ENCODE measurements at regions not wholly inside any gene's neighbourhood (a gene's known extent, or its start where the extent isn't known, plus 50 kb on each side); places are given as distances from the start of the nearest gene placed in this dataset.
"Not testable (repeated sequence)": the region's sequence is repeated elsewhere in the genome, so short reads cannot be mapped to it uniquely, and the experiment has no call there.

DNA sequence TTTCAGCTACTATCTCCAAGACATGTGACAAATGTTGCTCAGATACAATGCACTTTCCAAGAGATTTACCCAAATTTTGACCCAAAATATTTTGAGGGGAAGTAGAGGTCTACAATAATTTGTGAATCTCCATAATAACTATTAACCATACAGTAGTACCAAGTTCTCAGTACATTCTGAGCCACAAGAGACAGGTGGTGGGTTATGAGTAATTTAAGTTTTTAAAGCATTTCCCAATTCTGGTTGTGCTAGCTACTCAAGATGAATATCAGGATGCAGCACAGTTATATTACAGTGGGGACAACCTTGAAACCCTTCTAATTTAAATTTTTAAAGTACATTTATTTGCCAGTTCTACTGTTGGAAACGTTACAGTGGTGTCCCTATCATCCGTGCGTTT is 92.2 kb upstream of the MITF start:
- DNase-seq, result no peak

DNA sequence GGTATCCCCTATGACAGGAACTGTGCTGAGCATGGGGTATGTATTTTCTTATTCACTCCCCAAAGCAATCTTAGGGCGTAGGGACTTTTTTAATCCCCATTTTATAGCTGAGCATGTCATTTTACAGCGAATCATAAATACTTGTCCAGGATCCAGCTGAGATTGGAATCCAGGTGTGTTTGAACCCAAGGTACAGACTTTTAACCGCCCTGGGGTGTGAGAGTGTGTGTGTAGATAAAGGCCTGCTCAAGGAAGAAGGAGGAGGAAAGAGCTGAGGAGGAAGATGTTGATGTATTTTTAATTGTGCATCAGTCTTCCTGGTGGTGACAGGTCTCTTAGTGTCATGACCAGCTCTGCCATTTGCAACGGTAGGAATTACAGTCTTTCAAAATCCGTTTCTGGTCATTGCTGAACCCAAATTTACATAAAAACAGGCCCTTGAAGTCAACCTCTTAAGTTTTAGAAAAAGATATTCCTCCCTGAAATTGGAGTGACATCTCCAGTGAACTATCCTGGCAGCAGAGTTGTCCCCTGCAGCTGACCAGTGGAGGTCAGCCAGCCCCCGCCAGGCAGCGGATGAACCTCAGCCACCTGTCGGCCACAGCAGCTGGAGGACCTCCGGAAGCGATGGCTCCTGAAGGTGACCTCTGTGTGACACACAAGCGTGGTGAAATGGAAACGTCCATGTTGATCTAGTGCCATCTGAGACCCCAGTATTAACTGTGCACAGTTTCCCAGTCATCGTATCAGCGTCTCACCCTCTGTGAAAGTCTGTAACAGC is 92.8 kb upstream of the MITF start:
- no peak for DNase-seq

DNA sequence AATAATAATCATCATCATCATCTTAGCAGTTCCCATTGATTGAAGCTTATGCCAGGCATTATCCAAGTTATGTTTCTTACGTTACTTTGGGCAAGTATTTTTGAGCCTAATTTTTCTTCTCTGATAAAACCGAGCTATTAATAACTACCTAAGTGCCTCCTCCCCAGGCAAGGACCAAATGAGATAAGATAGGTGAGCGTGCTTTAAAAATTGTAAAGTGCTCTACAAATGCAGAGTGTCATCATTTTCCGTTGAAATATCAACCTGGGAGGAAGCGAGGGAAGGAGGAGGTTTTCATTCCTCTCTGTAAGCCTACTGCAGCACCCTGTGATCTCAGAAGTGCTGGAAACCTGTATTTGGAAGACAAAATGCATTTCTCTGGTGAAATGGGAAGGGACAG is 96.7 kb upstream of the MITF start:
- no peak for DNase-seq

DNA sequence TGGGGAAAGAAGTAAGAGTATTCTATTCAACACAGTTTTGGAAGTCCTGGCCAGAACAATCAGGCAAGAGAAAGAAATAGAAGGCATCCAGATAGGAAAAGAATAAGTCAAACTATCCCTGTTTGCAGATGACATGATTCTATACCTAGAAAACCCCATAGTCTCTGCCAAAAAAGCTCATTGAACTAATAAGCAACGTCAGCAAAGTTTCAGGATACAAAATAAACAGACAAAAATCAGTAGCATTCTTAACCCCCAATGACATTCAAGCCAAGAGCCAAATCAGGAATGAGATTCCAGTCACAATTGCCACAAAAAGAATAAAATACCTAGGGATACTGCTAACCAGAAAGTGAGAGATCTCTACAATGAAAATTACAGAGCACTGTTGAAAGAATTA is 99.4 kb upstream of the MITF start:
- DNase-seq, result no peak

DNA sequence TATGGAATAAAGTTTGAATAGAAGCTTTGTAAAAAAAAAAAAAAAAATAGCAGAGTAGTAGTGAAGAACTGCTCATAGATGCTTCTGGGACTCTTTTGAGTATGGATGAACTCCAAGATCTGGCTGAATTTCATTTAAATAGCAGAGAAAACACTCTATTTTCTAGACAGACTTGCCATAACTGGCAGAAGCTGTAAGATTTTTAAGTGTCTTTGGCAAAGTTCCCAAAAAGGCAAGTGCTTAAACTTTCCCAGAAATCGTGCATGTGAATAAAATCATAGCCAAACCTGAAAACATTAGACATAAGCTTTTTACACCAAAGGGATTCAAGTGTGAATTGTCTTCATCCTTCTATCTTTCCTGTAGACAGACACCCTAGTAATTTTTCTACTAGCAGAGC is 110.3 kb upstream of the MITF start:
- DNase-seq, result no peak

DNA sequence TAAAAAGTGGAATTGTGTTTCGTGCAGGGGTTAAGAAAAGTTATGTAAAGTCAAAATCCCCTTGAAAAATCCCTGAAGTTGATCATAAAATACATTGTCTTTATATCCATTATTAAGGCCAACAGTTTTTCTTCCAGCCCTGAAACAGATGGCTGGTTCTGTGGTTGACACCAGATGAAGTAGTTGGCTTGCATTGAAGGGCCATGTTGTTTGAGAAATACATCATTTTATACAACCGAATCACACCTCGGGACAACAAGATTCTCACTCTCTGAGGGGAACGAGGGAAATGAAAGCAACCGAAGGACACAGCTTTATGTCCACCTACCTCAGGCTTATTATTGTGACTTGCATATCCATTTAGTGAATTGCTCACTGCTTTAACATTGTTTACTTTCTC is 126.0 kb upstream of the MITF start:
- DNase-seq, result no peak

DNA sequence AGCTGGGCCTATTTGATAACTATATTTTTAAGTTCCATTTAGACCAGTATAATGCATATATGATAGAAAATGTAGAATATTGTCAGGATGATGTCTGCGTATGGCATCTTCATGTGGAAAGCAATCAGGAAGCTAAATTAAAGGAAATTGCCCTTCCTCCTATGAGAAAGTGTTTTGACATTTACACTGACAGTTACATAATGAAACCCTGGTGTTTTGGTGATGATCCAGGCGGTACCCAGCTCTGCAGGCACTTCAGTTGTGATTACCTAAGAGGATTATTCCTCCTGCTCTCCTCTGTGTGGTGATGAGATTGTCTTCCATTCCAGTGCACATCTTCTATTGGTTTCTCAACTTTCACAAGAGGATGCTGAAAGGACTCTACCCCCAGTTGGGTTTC is 126.5 kb upstream of the MITF start:
- no peak for DNase-seq

DNA sequence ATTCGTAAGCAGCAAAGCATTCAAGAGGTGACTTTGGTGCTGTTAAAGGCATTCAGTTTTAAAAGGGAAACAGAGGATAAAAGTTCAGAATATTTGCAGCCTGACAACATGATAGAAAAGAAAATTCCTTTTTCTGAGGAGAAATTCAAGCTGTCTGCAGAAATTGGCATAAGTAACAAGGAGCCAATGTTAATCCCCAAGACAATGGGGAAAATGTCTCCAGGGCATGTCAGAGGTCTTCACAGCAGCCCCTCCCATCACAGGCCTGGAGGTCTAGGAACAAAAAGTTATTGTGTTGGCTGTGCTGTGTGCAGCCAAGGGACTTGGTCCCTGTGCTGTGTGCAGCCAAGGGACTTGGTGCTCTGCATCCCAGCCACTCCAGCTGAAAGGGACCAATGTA is 129.7 kb upstream of the MITF start:
- not testable (repeated sequence) for DNase-seq

DNA sequence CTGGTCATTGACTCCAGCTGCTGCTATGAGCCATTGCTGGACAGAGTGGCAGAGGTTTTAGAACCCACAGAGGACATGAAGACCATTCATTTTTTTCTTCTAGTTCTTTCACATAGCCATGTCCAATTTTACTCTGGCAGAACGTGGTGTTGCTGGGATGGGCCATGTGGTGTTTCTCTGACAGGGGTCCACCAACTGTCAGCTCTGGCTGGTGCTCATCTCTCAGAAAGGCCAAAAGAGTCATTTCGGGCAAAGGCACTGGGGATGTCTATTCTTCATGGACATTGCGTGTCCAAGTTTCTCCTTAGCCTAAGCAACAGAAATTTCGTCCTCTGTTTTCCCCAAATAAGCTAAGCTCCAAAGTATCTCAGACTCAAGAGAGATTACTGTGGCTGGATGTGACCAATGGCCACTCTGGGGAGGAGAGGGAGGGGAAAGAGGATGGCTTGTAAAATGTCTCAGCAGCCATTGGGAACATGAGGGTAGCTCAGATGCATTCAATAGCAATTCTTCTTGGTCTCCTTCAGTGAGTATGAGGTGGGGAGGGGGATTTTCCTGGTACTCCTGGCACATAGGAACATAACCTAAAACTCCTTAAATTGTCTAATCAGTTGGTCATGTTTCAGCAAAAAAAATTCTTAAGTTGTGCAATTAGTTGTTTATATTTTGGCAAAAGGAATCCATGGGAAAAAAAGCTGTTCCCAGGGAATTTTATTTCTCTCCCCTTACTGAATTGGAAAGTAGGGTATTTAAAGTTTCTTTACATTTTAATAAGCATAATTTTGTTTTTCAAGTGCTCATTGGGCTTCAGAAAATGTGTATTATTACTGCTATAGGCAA is 131.6 kb upstream of the MITF start:
- no peak for DNase-seq

DNA sequence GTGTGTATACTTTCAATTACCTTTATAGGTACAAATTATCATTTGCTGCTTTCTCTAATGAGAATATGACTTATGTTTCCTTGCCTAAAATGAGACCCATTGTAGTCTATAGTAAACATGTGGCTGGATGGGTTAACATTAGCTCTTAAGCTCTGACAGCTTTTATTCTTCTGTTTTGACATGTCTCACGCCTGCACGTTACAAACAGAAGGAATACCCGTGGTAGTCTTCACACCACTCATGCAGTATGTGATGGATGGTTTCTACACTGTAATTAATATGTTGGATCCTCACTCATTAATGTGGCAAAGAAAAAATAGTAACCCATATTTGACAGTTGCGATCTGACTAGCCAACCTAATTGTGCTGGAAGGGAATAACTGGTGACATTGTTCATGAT is 133.4 kb upstream of the MITF start:
- no peak for DNase-seq

DNA sequence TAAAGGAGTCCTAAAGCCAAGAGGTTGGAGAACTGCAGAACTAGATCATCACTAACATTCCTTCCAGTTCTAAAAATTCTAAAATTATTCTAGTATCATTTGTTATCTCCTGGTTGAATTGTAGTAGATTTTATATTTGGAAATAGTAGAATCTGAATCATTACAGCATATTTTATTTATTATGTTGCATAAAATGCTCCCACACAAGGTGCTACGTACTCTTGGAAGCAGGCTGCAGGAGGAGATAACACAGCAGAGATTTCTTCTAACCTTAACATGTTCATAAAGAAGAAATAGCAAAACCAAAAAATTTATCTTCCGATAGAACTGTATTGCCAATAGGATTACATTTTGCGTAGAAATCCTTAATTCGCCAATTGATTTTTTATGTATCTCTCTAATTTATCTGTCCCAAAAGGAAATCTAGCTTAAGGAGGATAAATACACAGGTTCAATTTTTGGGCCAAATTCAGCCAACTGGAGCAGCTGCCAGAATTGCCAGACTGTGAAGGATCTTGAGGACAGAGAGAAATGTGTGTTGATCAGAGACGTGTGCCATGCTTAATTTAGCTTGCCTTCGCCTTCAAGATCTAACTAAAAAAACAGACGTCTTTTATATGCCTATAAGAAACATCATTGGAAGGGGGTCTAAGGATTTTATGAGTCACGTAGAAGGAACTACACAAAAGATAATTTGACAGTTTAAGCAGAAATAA is 134.4 kb upstream of the MITF start:
- no peak for DNase-seq

DNA sequence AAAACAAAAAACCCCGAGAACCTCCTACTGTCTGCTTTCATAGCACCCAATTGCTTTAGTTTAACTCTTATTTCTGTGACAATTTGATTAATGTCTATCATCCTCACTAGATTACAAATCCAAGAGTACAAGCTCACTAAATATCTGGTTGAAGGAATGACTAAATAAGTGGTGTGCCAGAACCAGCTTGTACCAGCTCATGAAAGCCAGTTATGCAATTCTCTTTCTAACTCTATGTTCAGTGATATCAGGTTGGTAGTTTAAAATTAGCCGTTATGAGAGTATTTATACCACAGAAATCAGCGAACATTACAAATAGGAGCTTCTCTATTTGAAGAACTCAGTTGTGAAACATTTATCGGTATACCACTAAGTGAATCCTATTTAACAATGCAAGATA is 137.2 kb upstream of the MITF start:
- no peak for DNase-seq

DNA sequence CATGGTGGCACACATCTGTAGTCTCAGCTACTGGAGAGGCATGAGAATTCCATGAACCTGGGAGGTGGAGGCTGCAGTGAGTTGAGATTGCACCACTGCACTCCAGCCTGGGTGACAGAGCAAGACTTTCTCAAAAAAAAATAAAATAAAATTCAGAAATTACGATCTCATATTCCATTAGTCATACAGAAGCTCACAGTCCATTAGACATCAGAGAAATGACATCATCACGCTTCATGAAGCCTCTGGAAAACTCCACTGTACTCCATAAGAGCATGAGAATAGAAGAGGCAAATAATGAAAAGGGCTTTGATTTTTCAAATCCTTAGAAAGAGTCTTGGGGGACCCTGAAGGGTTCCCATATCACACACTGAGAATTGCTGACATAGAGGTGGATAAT is 145.0 kb upstream of the MITF start:
- no peak for DNase-seq

DNA sequence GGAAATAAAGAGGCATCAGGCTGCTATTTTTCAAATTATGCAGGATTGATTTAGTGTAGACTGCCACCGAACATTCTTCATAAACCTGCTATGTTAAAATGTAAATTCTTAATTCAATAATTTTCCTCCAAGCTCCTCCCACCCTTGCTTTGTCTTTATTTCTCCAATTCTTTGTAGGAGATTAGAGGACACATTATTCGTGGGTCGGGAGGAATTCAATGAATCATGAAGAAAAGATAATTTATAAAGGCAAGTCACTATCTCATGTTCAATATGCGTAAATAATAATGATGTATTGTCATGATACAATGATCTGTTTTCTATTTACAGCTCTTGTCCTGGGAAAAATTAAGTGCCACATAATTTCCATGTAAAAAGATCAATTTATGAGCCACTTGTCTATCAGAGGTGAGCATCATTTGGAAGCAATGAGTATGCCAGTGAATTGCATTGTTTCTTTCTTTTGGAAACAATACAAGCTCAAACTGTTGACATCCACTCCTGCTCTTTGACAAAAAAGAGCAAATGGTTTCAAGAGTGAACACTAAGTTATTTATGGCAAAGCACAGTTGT is 148.0 kb upstream of the MITF start:
- no peak for DNase-seq

DNA sequence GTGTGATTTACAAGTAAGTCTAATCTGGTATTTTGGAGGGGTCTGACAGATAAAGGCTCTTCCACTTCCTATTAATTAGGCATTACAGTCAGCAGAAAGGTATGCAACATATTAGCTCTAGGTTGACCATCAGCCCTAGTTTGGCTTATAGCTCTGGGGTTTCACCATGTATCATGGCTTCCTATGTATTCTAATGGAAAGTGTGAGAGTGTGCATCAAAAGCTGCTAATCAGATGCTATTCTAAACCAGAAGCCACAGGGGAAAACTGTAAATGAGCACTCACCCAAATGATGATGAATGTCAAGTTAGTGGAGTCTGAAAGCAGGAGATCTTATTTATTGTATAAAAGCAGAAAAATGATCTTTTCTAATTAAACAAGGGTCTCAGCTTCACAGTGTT is 149.2 kb upstream of the MITF start:
- no peak for DNase-seq

DNA sequence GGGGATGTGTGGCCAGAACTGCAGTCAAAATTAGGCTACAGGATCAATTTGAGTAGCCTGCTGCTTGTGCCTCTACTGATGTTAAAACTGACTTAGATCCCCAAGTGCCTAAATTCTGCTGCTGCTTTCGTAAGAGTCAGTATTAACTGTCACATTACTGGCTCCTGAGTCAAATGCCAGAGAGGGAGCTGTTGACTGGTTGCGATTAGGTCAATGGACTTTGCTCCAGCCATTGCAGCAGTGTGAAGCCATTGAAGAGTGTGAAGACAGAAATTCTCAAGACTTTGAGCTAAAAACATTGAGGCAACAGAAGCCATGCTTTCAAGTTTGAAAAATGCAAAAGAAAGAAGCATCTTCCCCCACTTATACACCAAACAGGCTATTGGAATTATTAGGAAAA is 151.1 kb upstream of the MITF start:
- no peak for DNase-seq

DNA sequence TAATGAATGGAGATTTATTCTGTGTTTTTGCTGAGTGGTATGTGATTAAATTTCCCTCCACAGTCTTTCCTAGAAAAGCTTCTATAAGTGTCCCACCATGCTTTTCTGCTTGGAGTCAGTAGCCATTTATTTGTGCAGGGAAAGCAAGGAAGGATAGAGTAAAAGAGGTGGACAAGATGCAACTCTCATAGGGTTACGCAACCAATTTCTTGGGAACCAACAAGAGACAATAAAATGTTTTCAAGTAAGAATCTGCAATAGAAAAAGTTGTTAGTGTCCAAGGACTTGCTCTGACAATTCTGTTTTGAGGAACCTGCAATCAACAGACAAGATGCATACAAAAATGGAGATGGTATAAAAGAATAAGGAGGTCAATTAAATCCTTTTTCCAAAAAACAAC is 153.8 kb upstream of the MITF start:
- no peak for DNase-seq

DNA sequence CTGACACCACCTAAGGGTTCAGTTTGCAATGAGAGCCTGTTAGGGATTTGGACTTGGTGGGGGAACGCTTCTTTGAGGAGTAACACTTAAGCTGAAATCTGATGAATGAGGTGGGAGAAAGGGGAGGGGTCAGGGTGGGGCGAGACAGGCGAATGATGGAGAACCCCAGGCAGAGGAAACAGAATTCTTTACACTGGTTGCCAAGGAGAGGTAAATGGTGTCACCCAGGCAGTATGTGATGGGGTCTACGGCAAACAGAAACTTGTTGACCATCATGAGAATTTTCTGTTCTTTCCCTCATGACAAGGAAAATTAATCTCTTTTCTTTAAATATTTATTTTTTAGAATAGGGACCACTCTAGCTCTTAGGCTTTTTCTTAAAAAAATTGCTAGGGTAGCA is 157.2 kb upstream of the MITF start:
- DNase-seq, result no peak

DNA sequence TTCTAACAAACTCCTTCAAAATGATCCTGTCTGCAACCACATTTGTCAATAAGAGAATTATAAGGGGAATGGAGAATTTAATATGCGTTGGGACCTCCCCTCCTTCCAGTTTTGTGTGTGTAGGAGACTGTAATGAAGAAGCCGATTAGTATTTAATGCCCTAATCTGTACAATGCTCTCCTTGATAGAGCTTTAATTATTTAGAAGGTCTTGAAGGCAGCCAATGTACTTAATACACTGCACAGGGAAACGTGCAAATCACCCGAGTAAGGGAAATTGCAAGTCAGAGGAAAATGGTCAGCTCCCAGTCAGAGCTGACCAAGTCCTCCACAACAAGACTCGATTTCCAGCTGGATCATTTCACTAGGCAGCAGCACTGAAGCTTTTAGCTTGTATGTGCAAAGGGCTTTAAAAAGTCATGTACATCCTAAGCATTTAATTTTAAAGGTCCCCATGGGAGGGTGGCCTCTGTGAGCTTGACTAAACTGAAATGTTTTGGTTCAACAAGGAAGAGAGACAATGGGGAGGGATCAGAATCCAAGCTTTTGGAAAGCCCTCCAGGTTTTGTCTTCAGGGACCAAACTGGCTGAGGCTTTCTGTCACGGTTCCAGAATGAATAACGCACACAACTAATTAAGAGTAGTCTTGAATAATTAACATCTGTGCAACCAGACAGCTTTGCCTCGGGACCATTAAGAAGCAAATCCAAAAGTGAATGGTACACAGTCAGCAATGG is 159.8 kb upstream of the MITF start:
- DNase-seq, result no peak

DNA sequence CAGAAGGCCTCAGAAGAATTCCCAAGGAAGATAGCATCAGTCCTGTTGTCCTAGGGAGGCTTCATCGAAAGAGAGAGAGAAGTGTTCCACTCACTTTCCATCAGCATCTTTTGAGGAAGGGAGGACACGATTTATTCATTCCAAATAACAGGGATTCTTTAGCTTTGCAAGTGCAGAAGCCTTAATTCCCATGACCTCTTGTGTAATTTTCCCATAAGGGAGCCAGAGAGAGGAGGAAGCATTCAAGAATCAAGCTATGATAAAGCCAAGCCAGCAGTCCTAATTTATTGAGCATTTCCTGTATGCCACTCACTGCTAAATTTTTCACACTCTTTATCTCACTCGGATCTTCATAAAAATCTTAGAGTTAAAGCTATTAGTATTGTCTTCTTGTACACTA is 169.7 kb upstream of the MITF start:
- DNase-seq, result no peak

DNA sequence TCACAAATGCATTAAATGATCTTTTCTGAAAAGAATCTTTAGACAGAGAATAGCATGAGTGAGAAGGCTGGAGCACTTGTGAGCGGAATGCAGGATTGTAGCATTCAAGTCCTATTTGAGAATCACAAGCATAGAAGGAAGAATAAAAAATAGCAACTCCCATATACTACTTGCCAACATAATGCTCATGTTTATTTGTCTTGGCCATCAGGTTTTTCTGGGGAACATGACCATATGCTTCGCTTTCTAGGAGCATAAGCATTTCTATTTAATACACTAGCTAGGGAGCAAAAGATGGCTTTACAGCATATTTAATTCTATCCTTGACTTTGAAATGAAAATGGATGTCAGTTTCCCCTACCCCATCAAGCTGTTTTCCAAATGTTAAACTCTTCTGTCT is 170.3 kb upstream of the MITF start:
- no peak for DNase-seq

DNA sequence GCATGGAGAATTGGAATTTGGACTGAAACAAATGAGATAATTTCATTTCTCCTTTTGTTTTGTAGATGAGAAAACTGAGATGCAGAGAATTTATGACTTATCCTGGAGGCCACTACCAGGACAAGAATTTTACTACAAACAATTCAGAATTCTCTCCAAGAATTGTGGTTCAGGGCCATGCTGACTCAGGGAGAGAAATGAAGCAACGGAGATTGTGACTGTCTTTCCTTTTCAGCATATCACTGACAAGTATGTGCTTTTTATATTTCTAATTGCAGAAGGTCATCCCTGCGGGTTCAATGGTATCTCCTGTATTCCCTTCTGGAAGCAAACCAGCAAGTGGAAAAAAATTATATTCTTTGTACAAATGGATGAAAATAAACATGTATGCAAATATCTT is 170.8 kb upstream of the MITF start:
- DNase-seq, result no peak

DNA sequence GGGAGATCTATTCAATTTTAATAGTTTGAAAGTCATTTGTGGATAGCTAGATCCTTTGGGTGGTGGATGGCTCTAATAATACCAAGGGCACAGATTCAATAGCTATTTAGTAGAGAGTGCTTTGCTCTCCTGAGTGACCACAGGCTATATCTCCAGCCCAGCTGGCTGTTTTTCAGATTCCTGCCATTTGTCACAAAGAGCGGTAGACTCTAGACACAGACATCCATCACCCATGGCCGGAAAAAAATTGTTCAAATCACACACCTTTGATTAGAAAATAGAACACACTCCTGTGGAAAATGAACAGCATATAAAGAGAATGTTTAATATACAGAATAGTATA is 171.6 kb upstream of the MITF start:
- no peak for DNase-seq
